RWPE1 (cell line): ENCODE measurements at regions not wholly inside any gene's neighbourhood (a gene's known extent, or its start where the extent isn't known, plus 50 kb on each side); places are given as distances from the start of the nearest gene placed in this dataset.

Source experiments
- CTCF ChIA-PET: fragments of 350-600 bp; sonication (Branson Sonifier 250); formaldehyde crosslinking; extraction: SDS; loops from one replicate; lab custom pipeline; 2021; lab: Yijun Ruan, JAX
- POLR2A ChIA-PET: fragments of 400-600 bp; formaldehyde crosslinking; extraction: SDS; loops from one replicate; lab custom pipeline; 2020; ENCODE audit warnings: antibody characterized with exemption; ENCODE audit not compliant: low non-redundant PET; lab: Yijun Ruan, JAX
- DNase-seq: peaks from one replicate; pipeline ENCODE4 v3.0.0; 2012; ENCODE audit warnings: low spot score
- H3K27ac ChIP-seq: fragments of 450-650 bp; 2 replicates; pipeline ENCODE4 v1.5.1; 2017
- TF ChIP-seq, protein P1 (sequence below): fragments of 450-650 bp; conservative IDR thresholded peaks from 2 replicates; pipeline ENCODE4 v1.5.1; 2017; ENCODE audit warnings: low read depth, mild to moderate bottlenecking

DNA sequence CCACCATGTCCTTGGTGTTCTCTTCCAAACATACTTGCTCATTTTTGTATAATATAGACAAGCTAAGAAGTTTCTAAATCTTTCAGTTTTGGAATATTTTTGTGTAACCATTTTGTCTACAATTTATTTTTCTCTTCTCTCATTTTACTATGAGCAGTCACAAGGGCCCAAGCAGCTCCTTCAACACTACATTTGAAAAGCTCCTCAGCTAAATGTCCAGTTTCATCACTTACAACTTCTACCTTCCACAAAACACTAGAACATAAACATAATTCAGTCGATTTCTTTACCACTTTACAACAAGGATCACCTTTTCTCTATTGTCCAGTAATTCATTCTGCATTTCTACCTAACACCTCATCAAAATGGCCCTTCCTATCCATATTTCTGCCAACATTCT lies 554.4 kb downstream of the RAB28 start:
- TF ChIP-seq, protein P1, sequence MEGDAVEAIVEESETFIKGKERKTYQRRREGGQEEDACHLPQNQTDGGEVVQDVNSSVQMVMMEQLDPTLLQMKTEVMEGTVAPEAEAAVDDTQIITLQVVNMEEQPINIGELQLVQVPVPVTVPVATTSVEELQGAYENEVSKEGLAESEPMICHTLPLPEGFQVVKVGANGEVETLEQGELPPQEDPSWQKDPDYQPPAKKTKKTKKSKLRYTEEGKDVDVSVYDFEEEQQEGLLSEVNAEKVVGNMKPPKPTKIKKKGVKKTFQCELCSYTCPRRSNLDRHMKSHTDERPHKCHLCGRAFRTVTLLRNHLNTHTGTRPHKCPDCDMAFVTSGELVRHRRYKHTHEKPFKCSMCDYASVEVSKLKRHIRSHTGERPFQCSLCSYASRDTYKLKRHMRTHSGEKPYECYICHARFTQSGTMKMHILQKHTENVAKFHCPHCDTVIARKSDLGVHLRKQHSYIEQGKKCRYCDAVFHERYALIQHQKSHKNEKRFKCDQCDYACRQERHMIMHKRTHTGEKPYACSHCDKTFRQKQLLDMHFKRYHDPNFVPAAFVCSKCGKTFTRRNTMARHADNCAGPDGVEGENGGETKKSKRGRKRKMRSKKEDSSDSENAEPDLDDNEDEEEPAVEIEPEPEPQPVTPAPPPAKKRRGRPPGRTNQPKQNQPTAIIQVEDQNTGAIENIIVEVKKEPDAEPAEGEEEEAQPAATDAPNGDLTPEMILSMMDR, result no peak
- H3K27ac ChIP-seq, result no peak overlapping the region
- POLR2A ChIA-PET, result no interaction called here
- CTCF ChIA-PET, result no interaction called here
- DNase-seq, result no peak

- ChIA-PET CTCF (no interaction called here), POLR2A (no interaction called here)
- no peak for DNase-seq
- H3K27ac ChIP-seq, result no peak overlapping the region
- TF ChIP-seq, protein P1, result no peak
Observed at GRCh38 chr4:12928751-12929150, 555.4 kb downstream of the RAB28 start.

- H3K27ac ChIP-seq, result no peak overlapping the region
- DNase-seq, result no peak
- CTCF ChIA-PET, result no interaction called here
- TF ChIP-seq, protein P1, result no peak
- POLR2A ChIA-PET, result no interaction called here
Observed at GRCh38 chr4:12926189-12927066, 557.7 kb downstream of the RAB28 start.

- no peak overlapping the region for H3K27ac ChIP-seq
- CTCF ChIA-PET, result no interaction called here
- TF ChIP-seq, protein P1, result no peak
- POLR2A ChIA-PET, result no interaction called here
- DNase-seq, result no peak
Observed at GRCh38 chr4:12924728-12925320, 559.3 kb downstream of the RAB28 start.

GRCh38 chr4:12924253-12924652 lies 559.9 kb downstream of the RAB28 start:
- DNase-seq, result no peak
- CTCF ChIA-PET, result no interaction called here
- POLR2A ChIA-PET, result no interaction called here
- TF ChIP-seq, protein P1, result no peak
- H3K27ac ChIP-seq, result no peak overlapping the region

DNA sequence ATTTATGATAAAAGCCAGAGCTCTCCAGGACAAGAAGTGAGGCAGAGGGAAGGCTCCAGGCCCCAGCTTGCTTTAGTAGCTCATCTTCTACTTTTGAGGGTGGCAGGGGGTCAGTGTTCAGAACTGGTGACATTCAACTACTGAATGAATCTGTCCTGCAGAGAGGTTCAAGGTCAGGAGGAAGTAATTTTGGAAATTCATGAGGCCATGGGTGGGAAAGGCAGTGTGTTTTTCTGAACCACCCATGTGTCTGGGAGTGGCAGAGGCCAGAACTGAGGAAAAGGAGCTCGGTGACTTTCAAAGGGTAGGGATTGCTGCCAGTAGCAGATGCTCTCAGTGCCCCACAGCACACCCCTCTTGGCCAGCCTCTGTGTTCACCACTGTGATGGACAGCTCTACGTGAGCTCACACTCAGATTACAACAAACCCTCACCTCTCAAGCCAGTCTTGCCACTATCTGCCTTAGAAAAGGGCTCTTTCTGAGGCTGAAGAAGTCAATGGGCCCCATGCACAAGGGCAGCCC lies 571.2 kb downstream of the RAB28 start:
- no peak overlapping the region for H3K27ac ChIP-seq
- ChIA-PET CTCF (interaction anchor here (0.7 kb wide), 1 partner anchor 1248 kb away, joined by 3 read pairs; no protein-coding TSS in a partner anchor), POLR2A (no interaction called here)
- TF ChIP-seq, protein P1, result no peak
- DNase-seq, result no peak
